Heart left ventricle (tissue), 16 donors: ENCODE measurements at regions not wholly inside any gene's neighbourhood (a gene's known extent, or its start where the extent isn't known, plus 50 kb on each side); places are given as distances from the start of the nearest gene placed in this dataset.

Experiments used
- ATAC-seq, 4 donors: fragments of 200-7000 bp; cut with Tn5 transposase; one replicate each; pipeline ENCODE4 v1.9.1; 2020 to 2022; ENCODE audit warnings: moderate library complexity in 4 of 4, mild to moderate bottlenecking in 3 of 4, moderate number of reproducible peaks in 1 of 4
- DNase-seq, 5 donors: peaks; one replicate each; pipeline ENCODE4 v3.0.0-alpha.2; 2020
- H3K27ac ChIP-seq, 12 donors: fragments of 200-600 bp; sonication (generic) in 4 of 12; one replicate each; pipeline versions ENCODE4 v1.5.0 to v1.8.0; 2016 to 2022; ENCODE audit warnings: mild to moderate bottlenecking in 2 of 12
- H3K27me3 ChIP-seq, 9 donors: fragments of 200-600 bp; sonication (generic) in 2 of 9; one replicate each; pipeline versions ENCODE4 v1.5.1 to v1.8.0; 2016 to 2022; ENCODE audit warnings: mild to moderate bottlenecking in 3 of 9
- H3K36me3 ChIP-seq, 9 donors: fragments of 200-600 bp; sonication (generic) in 2 of 9; one replicate each; pipeline versions ENCODE4 v1.5.0 to v1.8.0; 2018 to 2022; ENCODE audit warnings: mild to moderate bottlenecking in 2 of 9
- H3K4me1 ChIP-seq, 12 donors: fragments of 200-600 bp; sonication (generic) in 4 of 12; one replicate each; pipeline versions ENCODE4 v1.5.0 to v1.8.0; 2016 to 2022; ENCODE audit warnings: mild to moderate bottlenecking in 3 of 12
- H3K4me3 ChIP-seq, 12 donors: fragments of 200-600 bp; sonication (generic) in 4 of 12; one replicate each; pipeline versions ENCODE4 v1.5.0 to v1.8.0; 2017 to 2022; ENCODE audit warnings: mild to moderate bottlenecking in 9 of 12, moderate library complexity in 4 of 12
- H3K9me3 ChIP-seq, 12 donors: fragments of 200-600 bp; sonication (generic) in 4 of 12; one replicate each; pipeline versions ENCODE4 v1.5.0 to v1.8.0; 2016 to 2022; ENCODE audit warnings: mild to moderate bottlenecking in 1 of 12
- POLR2A ChIP-seq, 2 donors: fragments of 450-650 bp; IDR thresholded peaks; one replicate each; pipeline ENCODE4 v1.6.1; 2017; ENCODE audit warnings: antibody characterized with exemption in 2 of 2, mild to moderate bottlenecking in 2 of 2, moderate library complexity in 2 of 2
- WGBS, 4 donors: extraction: QIAGEN DNeasy Blood & Tissue Kit in 2 of 4; methylation state at CpG; one replicate each; pipeline versions ENCODE4 v1.1.5 to v1.1.7; 2013 to 2018; 5-methylcytosine and 5-hydroxymethylcytosine counted together
- intact Hi-C, 10 donors: fragments of 100-400 bp; cut with DNase I; formaldehyde crosslinking; loops; one replicate each; pipeline versions ENCODE4 v1.11.1 to v1.14.2; 2022
- TF ChIP-seq, protein P1 (sequence below), 12 donors: fragments of 200-600 bp; sonication (generic) in 4 of 12; IDR thresholded peaks; one replicate each; pipeline versions ENCODE4 v1.5.0 to v1.8.0; 2018 to 2022; ENCODE audit warnings: antibody characterized with exemption in 12 of 12, mild to moderate bottlenecking in 5 of 12
- donor health status: ischemic (EF 13 %, LVEDD 7.1; RV severe dilation, severe dysfunction).
- donor health status: healthy with polysubstance abuse.
- donor health status: DM: no; HTN: yes; CAD: no.
- donor health status: DM: no; HTN: no; CAD: no.
- donor health status: ischemic (EF 25% LVEDD 6.9; RV normal size, moderate dysfunction).
- donor health status: ischemic (EF 25% LVEDD 5.7; RV mildly dilated, moderate dysfunction).
- donor health status: healthy.
- donor health status: DM: yes; HTN: yes; CAD: no.
- donor health status: ischemic (EF 35%, LVEDD 5.7; RV mildly dilated, moderate dysfunction).
- donor health status: nonischemic (EF 11% LVEDD 7.7; RV severe dilation, severe dysfunction).
- donor health status: DM: yes; HTN: yes; CAD: no.
- donor health status: PGD.
- donor health status: ischemic (EF 29% LVEDD 5.4; RV normal size, mild dysfunction).
- donor health status: nonischemic (EF 23%, LVEDD 6.1; RV moderate dilation, normal function).

DNA sequence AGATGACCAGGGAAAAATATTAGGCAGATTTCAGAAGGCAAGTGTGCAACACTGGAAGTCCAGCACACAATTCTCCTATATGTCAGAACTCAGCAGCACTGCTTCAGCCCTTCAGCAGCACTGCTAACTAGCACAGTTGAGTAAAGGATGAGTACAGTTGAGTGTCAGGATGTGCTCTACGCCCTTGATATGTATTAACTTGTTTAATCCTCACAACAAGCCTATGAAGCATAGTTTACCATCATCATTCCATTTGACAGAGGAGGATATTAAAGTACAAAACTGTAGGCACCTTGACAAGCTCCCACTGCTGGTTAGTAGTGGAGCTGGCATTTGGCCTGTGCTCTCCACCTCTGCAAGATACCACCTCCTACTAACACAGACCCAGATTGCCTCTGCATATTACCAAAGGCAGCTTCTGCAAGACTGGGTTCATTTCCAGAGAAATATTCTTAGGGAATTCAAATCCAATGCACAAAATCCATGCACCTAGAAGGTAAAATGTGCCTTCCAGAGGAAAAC lies 230.8 kb downstream of the ANAPC1 start:
- DNase-seq, result no peak
- Histone ChIP-seq H3K27me3 (peaks cover 0 to 2% (median 0%) of the 10 kb centered on the region in 9 donors), H3K4me3 (no peak overlapping the region), H3K9me3 (peaks cover 0 to 22% (median 0%) of the 10 kb centered on the region in 12 donors), H3K36me3 (no peaks in the 10 kb centered on the region), H3K27ac (no peak overlapping the region), H3K4me1 (no peaks in the 10 kb centered on the region)
- 84 to 93% (median 90%) methylated on average over 1 of the region's 1 CpG for whole genome bisulfite sequencing, 4 donors
- intact Hi-C loops, result no loop called here
- ATAC-seq, result no peak
- TF ChIP-seq, protein P1, sequence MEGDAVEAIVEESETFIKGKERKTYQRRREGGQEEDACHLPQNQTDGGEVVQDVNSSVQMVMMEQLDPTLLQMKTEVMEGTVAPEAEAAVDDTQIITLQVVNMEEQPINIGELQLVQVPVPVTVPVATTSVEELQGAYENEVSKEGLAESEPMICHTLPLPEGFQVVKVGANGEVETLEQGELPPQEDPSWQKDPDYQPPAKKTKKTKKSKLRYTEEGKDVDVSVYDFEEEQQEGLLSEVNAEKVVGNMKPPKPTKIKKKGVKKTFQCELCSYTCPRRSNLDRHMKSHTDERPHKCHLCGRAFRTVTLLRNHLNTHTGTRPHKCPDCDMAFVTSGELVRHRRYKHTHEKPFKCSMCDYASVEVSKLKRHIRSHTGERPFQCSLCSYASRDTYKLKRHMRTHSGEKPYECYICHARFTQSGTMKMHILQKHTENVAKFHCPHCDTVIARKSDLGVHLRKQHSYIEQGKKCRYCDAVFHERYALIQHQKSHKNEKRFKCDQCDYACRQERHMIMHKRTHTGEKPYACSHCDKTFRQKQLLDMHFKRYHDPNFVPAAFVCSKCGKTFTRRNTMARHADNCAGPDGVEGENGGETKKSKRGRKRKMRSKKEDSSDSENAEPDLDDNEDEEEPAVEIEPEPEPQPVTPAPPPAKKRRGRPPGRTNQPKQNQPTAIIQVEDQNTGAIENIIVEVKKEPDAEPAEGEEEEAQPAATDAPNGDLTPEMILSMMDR (IDR thresholded peaks at IDR 0.05), result no peak
- no peak for TF ChIP-seq POLR2A (IDR thresholded peaks at IDR 0.05)

DNA sequence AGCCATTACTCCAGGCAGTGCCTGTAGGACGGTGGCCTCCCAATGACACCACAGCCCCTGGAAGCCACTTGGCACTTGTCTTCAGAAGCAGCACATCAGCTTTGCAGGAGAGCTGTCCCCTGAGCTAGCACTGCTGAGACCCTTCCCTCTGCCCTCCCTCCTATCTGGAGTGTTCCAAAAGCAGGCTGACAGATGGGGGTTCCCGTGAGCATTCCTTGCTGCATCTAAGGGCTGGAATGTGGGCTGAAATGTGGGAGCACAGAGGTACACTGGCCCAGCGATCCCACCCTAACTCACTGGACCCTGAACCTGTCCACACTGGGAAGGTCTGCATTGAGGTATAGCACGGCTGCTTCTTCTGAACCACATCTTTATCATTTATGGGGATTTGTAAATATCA lies 230.1 kb downstream of the ANAPC1 start:
- peaks cover 0 to 2% (median 0%) of the 10 kb centered on the region in 9 donors for H3K27me3 ChIP-seq
- 83 to 90% (median 86%) methylated on average over 4 of the region's 4 CpGs for WGBS, 4 donors
- H3K4me1 ChIP-seq, result peaks cover 0 to under 1% (median 0%) of the 10 kb centered on the region in 12 donors
- ATAC-seq, result no peak
- no peak overlapping the region for H3K27ac ChIP-seq
- TF ChIP-seq, protein P1 (IDR thresholded peaks at IDR 0.05), result no peak
- H3K4me3 ChIP-seq, result no peak overlapping the region
- H3K36me3 ChIP-seq, result no peaks in the 10 kb centered on the region
- no peak for DNase-seq
- H3K9me3 ChIP-seq, result peaks cover 0 to 16% (median 0%) of the 10 kb centered on the region in 12 donors
- intact Hi-C loops, result no loop called here

DNA sequence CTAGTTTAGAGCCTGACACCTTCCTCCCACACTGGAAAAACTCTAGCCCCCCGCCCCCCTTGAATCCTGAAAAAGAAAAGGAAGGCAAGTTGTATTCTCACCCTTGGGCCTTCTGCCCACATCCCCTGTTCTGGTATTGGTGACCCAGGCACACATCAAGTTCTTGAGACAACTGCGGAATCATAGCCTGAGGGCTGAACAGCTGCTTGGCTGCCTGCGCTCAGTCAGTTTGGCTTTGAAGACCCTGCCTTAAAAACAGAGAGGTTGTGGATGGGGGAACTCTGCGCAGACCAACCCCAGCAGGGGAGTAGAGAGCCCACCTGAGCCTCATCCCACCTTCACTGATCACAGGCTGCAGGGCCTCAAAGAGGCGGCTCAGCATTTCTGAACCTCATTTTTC lies 229.2 kb downstream of the ANAPC1 start:
- Histone ChIP-seq H3K27me3 (peaks cover 0 to 2% (median 0%) of the 10 kb centered on the region in 9 donors), H3K4me3 (no peak overlapping the region), H3K36me3 (no peaks in the 10 kb centered on the region), H3K9me3 (peaks cover 0 to 16% (median 0%) of the 10 kb centered on the region in 12 donors), H3K4me1 (peaks cover 0 to 10% (median 0%) of the 10 kb centered on the region in 12 donors), H3K27ac (no peak overlapping the region)
- TF ChIP-seq, protein P1 (IDR thresholded peaks at IDR 0.05), result no peak
- TF ChIP-seq POLR2A (IDR thresholded peaks at IDR 0.05), result no peak
- intact Hi-C loops, result no loop called here
- 92 to 97% (median 96%) methylated on average over 5 of the region's 5 CpGs for WGBS, 4 donors
- no peak for DNase-seq
- no peak for ATAC-seq

DNA sequence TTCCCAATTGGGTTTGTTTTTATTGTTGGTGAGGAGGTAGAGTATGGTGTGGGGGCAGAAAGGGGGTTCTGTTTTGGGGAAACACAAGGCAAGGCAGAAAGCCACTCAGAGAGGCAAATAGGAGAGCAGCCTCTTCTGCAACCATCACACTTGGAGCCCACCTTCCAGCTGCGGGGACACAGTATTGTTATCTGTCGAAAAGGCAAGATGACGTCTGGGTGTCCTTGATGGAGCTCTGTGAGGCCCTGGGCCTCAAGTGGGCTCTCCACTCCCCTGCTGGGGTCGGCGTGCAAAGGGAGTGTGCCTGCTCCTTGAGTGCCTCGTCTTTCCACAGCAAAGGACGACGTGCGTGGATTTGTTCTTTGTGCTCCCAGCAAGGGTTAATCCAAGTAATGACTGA lies 227.6 kb downstream of the ANAPC1 start:
- no peak for DNase-seq
- no peak overlapping the region for H3K27ac ChIP-seq
- no peak for ATAC-seq
- H3K4me3 ChIP-seq, result no peak overlapping the region
- H3K36me3 ChIP-seq, result no peaks in the 10 kb centered on the region
- intact Hi-C loops, result no loop called here
- no peaks in the 10 kb centered on the region for H3K27me3 ChIP-seq
- WGBS, 4 donors, result 86 to 94% (median 88%) methylated on average over 6 to 9 of the region's 9 CpGs
- H3K9me3 ChIP-seq, result peaks cover 0 to 11% (median 0%) of the 10 kb centered on the region in 12 donors
- peaks cover 0 to 16% (median 0%) of the 10 kb centered on the region in 12 donors for H3K4me1 ChIP-seq
- TF ChIP-seq POLR2A (IDR thresholded peaks at IDR 0.05), result no peak
- TF ChIP-seq, protein P1 (IDR thresholded peaks at IDR 0.05), result no peak
